Fibroblast of lung (primary cell): ENCODE measurements at regions not wholly inside any gene's neighbourhood (a gene's known extent, or its start where the extent isn't known, plus 50 kb on each side); places are given as distances from the start of the nearest gene placed in this dataset.

ENCODE experiments used
- DNase-seq, 2 donors: peaks; one replicate each; pipeline versions ENCODE4 v3.0.0 to v3.0.0-alpha.2; 2010; ENCODE audit warnings: low read depth in 2 of 2
- H2AFZ ChIP-seq: 2 replicates; pipeline ENCODE4 v1.5.1; 2012; ENCODE audit warnings: low read length, control low read depth, inconsistent platforms
- H3K27ac ChIP-seq: 2 replicates; pipeline ENCODE4 v1.5.1; 2011; ENCODE audit warnings: low read length, control low read depth; ENCODE audit not compliant: insufficient read depth
- H3K27me3 ChIP-seq: 2 replicates; pipeline ENCODE4 v1.5.1; 2011; ENCODE audit warnings: mild to moderate bottlenecking, low read length; ENCODE audit not compliant: control insufficient read depth, insufficient read depth
- H3K36me3 ChIP-seq: 2 replicates; pipeline ENCODE4 v1.5.1; 2011; ENCODE audit warnings: low read length; ENCODE audit not compliant: control insufficient read depth, insufficient read depth
- H3K4me1 ChIP-seq: 2 replicates; pipeline ENCODE4 v1.5.1; 2011; ENCODE audit warnings: low read length; ENCODE audit not compliant: control insufficient read depth, insufficient read depth; ENCODE audit errors: extremely low read depth
- H3K4me2 ChIP-seq: 2 replicates; pipeline ENCODE4 v1.5.1; 2011; ENCODE audit warnings: low read length, control low read depth; ENCODE audit not compliant: insufficient read depth; ENCODE audit errors: extremely low read depth
- H3K4me3 ChIP-seq, 4 experiments: fragments of 200-600 bp in 1 of 4; sonication (generic) in 1 of 4; replicated peaks in 1 of 4; 2 replicates each; pipeline ENCODE4 v1.5.1; 2011 to 2016; ENCODE audit warnings: low read length in 4 of 4, low read depth in 3 of 4, mild to moderate bottlenecking in 3 of 4, control low read depth in 2 of 4, inconsistent platforms in 1 of 4, mixed read lengths in 1 of 4; ENCODE audit not compliant: insufficient read depth in 1 of 4; ENCODE audit errors: control extremely low read depth in 1 of 4
- H3K79me2 ChIP-seq: 2 replicates; pipeline ENCODE4 v1.5.1; 2012; ENCODE audit warnings: mild to moderate bottlenecking, low read length, inconsistent platforms; ENCODE audit not compliant: control insufficient read depth, insufficient read depth
- H3K9ac ChIP-seq: 2 replicates; pipeline ENCODE4 v1.5.1; 2011; ENCODE audit warnings: mild to moderate bottlenecking, low read length, control low read depth; ENCODE audit not compliant: insufficient read depth
- H3K9me3 ChIP-seq: 2 replicates; pipeline ENCODE4 v1.5.1; 2012; ENCODE audit warnings: low read depth, low read length; ENCODE audit not compliant: control insufficient read depth, insufficient read depth
- H4K20me1 ChIP-seq: 2 replicates; pipeline ENCODE4 v1.5.1; 2011; ENCODE audit warnings: low read length; ENCODE audit not compliant: control insufficient read depth, insufficient read depth; ENCODE audit errors: extremely low read depth
- CTCF ChIP-seq, 2 donors: IDR thresholded peaks in 1 of 2; conservative IDR thresholded peaks in 1 of 2; 1 replicate in 1 of 2; 2 replicates in 1 of 2; pipeline ENCODE4 v1.5.1; 2011 to 2012; ENCODE audit warnings: low read length in 2 of 2, control low read depth in 1 of 2, inconsistent platforms in 1 of 2, low read depth in 1 of 2, mild to moderate bottlenecking in 1 of 2
- EZH2 ChIP-seq: IDR thresholded peaks from 2 replicates; pipeline ENCODE4 v1.5.1; 2012; ENCODE audit warnings: low read length, control low read depth, mild to moderate bottlenecking; ENCODE audit errors: missing control alignments

- DNase-seq, result no peak
- Histone ChIP-seq H4K20me1 (no peaks in the 10 kb centered on the region), H3K4me3 (no peak overlapping the region), H3K27ac (no peak overlapping the region), H3K79me2 (no peaks in the 10 kb centered on the region), H3K36me3 (no peaks in the 10 kb centered on the region), H3K27me3 (no peaks in the 10 kb centered on the region), H3K4me2 (no peak overlapping the region), H2AFZ (no peak overlapping the region), H3K9ac (no peak overlapping the region), H3K4me1 (no peaks in the 10 kb centered on the region), H3K9me3 (no peaks in the 10 kb centered on the region)
- TF ChIP-seq CTCF (conservative IDR thresholded peaks at IDR 0.05 in 1 of 2, IDR thresholded peaks at IDR 0.05 in 1 of 2; ENCODE audit: low read depth in 1 of 2, low read length in 2 of 2) (no peak), EZH2 (no peak)
These were observed 527.2 kb upstream of the FAM98A start for GRCh38 chr2:34126279-34126678.

GRCh38 chr2:34123996-34124785 is 525.1 kb upstream of the FAM98A start:
- Histone ChIP-seq H2AFZ (no peak overlapping the region), H3K4me3 (no peak overlapping the region), H3K79me2 (no peaks in the 10 kb centered on the region), H3K36me3 (no peaks in the 10 kb centered on the region), H3K4me1 (no peaks in the 10 kb centered on the region), H3K9ac (no peak overlapping the region), H3K9me3 (no peaks in the 10 kb centered on the region), H3K4me2 (no peak overlapping the region), H3K27me3 (no peaks in the 10 kb centered on the region), H3K27ac (no peak overlapping the region), H4K20me1 (no peaks in the 10 kb centered on the region)
- TF ChIP-seq CTCF (conservative IDR thresholded peaks at IDR 0.05 in 1 of 2, IDR thresholded peaks at IDR 0.05 in 1 of 2; ENCODE audit: low read depth in 1 of 2, low read length in 2 of 2), result no peak
- no peak for TF ChIP-seq EZH2
- DNase-seq, result no peak

- DNase-seq, result no peak
- Histone ChIP-seq H3K27ac (no peak overlapping the region), H3K27me3 (no peaks in the 10 kb centered on the region), H3K9me3 (no peaks in the 10 kb centered on the region), H3K4me2 (no peak overlapping the region), H3K4me1 (no peaks in the 10 kb centered on the region), H3K4me3 (no peak overlapping the region), H3K79me2 (no peaks in the 10 kb centered on the region), H2AFZ (no peak overlapping the region), H3K36me3 (no peaks in the 10 kb centered on the region), H3K9ac (no peak overlapping the region), H4K20me1 (no peaks in the 10 kb centered on the region)
- TF ChIP-seq EZH2 (no peak), CTCF (conservative IDR thresholded peaks at IDR 0.05 in 1 of 2, IDR thresholded peaks at IDR 0.05 in 1 of 2; ENCODE audit: low read depth in 1 of 2, low read length in 2 of 2) (no peak)
These were observed 522.0 kb upstream of the FAM98A start for GRCh38 chr2:34121076-34121475.
